ENCODE measurements at regions not wholly inside any gene's neighbourhood (a gene's known extent, or its start where the extent isn't known, plus 50 kb on each side); places are given as distances from the start of the nearest gene placed in this dataset.

- no peaks in the 10 kb centered on the region for H3K9me3 Mint-ChIP-seq
- H3K27ac Mint-ChIP-seq (ENCODE audit: low read depth) = no peak overlapping the region
- H3K27me3 Mint-ChIP-seq = peaks cover 30% of the 10 kb centered on the region
- no peaks in the 10 kb centered on the region for H3K4me1 Mint-ChIP-seq
- no peak overlapping the region for H3K4me3 Mint-ChIP-seq
- H3K36me3 Mint-ChIP-seq (ENCODE audit: insufficient read depth) = no peaks in the 10 kb centered on the region
- DNase-seq (ENCODE audit: low spot score in 2 of 2) (no peak), ATAC-seq (replicated peaks; ENCODE audit: extremely low read depth, poor library complexity, severe bottlenecking) (no peak)
Observed at GRCh38 chr20:63133481-63134091, 82.3 kb downstream of the YTHDF1 start.

- H3K27ac Mint-ChIP-seq (ENCODE audit: low read depth) = no peak overlapping the region
- H3K4me1 Mint-ChIP-seq = no peaks in the 10 kb centered on the region
- DNase-seq (ENCODE audit: low spot score in 2 of 2) (no peak), ATAC-seq (replicated peaks; ENCODE audit: extremely low read depth, poor library complexity, severe bottlenecking) (no peak)
- H3K27me3 Mint-ChIP-seq = peaks cover 23% of the 10 kb centered on the region
- no peak overlapping the region for H3K4me3 Mint-ChIP-seq
- no peaks in the 10 kb centered on the region for H3K36me3 Mint-ChIP-seq (ENCODE audit: insufficient read depth)
- H3K9me3 Mint-ChIP-seq = no peaks in the 10 kb centered on the region
Observed at GRCh38 chr20:63132715-63133471, 83.0 kb downstream of the YTHDF1 start.

GRCh38 chr20:63132131-63132714 lies 83.7 kb downstream of the YTHDF1 start:
- ATAC-seq (replicated peaks; ENCODE audit: extremely low read depth, poor library complexity, severe bottlenecking) (no peak), DNase-seq (ENCODE audit: low spot score in 2 of 2) (no peak)
- Mint-ChIP-seq H3K36me3 (ENCODE audit: insufficient read depth) (no peaks in the 10 kb centered on the region), H3K27ac (ENCODE audit: low read depth) (no peak overlapping the region), H3K4me3 (no peak overlapping the region), H3K4me1 (no peaks in the 10 kb centered on the region), H3K9me3 (no peaks in the 10 kb centered on the region), H3K27me3 (peaks cover 17% of the 10 kb centered on the region)

GRCh38 chr20:63130658-63131577 lies 85.0 kb downstream of the YTHDF1 start:
- peaks cover 18% of the 10 kb centered on the region for H3K27me3 Mint-ChIP-seq
- DNase-seq (ENCODE audit: low spot score in 2 of 2) = no peak

GRCh38 chr20:63129991-63130657 lies 85.8 kb downstream of the YTHDF1 start:
- H3K4me1 Mint-ChIP-seq = no peaks in the 10 kb centered on the region

More at GRCh38 chr20:63130658-63131577, 85.0 kb downstream of the YTHDF1 start:
- Mint-ChIP-seq H3K36me3 (ENCODE audit: insufficient read depth) (no peaks in the 10 kb centered on the region), H3K9me3 (no peaks in the 10 kb centered on the region), H3K27ac (ENCODE audit: low read depth) (no peak overlapping the region), H3K4me1 (no peaks in the 10 kb centered on the region), H3K4me3 (no peak overlapping the region)
- no peak for ATAC-seq (replicated peaks; ENCODE audit: extremely low read depth, poor library complexity, severe bottlenecking)

GRCh38 chr20:63129376-63129965 lies 86.5 kb downstream of the YTHDF1 start:
- no peak overlapping the region for H3K4me3 Mint-ChIP-seq

More at GRCh38 chr20:63129991-63130657, 85.8 kb downstream of the YTHDF1 start:
- no peak overlapping the region for H3K4me3 Mint-ChIP-seq
- DNase-seq (ENCODE audit: low spot score in 2 of 2) (no peak), ATAC-seq (replicated peaks; ENCODE audit: extremely low read depth, poor library complexity, severe bottlenecking) (no peak)
- no peak overlapping the region for H3K27ac Mint-ChIP-seq (ENCODE audit: low read depth)
- H3K27me3 Mint-ChIP-seq = peaks cover 26% of the 10 kb centered on the region
- H3K9me3 Mint-ChIP-seq = no peaks in the 10 kb centered on the region
- no peaks in the 10 kb centered on the region for H3K36me3 Mint-ChIP-seq (ENCODE audit: insufficient read depth)

GRCh38 chr20:63128956-63129355 lies 87.0 kb downstream of the YTHDF1 start:
- no peaks in the 10 kb centered on the region for H3K4me1 Mint-ChIP-seq
- no peaks in the 10 kb centered on the region for H3K36me3 Mint-ChIP-seq (ENCODE audit: insufficient read depth)
- H3K27me3 Mint-ChIP-seq = peaks cover 37% of the 10 kb centered on the region
- no peak for ATAC-seq (replicated peaks; ENCODE audit: extremely low read depth, poor library complexity, severe bottlenecking)
- H3K27ac Mint-ChIP-seq (ENCODE audit: low read depth) = no peak overlapping the region
- DNase-seq (ENCODE audit: low spot score in 2 of 2) = no peak
- H3K4me3 Mint-ChIP-seq = no peak overlapping the region
- H3K9me3 Mint-ChIP-seq = no peaks in the 10 kb centered on the region

More at GRCh38 chr20:63129376-63129965, 86.5 kb downstream of the YTHDF1 start:
- Mint-ChIP-seq H3K4me1 (no peaks in the 10 kb centered on the region), H3K9me3 (no peaks in the 10 kb centered on the region), H3K36me3 (ENCODE audit: insufficient read depth) (no peaks in the 10 kb centered on the region), H3K27ac (ENCODE audit: low read depth) (no peak overlapping the region), H3K27me3 (peaks cover 32% of the 10 kb centered on the region)
- DNase-seq (ENCODE audit: low spot score in 2 of 2) (no peak), ATAC-seq (replicated peaks; ENCODE audit: extremely low read depth, poor library complexity, severe bottlenecking) (no peak)

GRCh38 chr20:63128367-63128766 lies 87.6 kb downstream of the YTHDF1 start:
- no peaks in the 10 kb centered on the region for H3K4me1 Mint-ChIP-seq
- no peaks in the 10 kb centered on the region for H3K9me3 Mint-ChIP-seq
- DNase-seq (ENCODE audit: low spot score in 2 of 2) = no peak
- ATAC-seq (replicated peaks; ENCODE audit: extremely low read depth, poor library complexity, severe bottlenecking) = no peak
- H3K27me3 Mint-ChIP-seq = peaks cover 39% of the 10 kb centered on the region
- no peaks in the 10 kb centered on the region for H3K36me3 Mint-ChIP-seq (ENCODE audit: insufficient read depth)
- no peak overlapping the region for H3K27ac Mint-ChIP-seq (ENCODE audit: low read depth)
- no peak overlapping the region for H3K4me3 Mint-ChIP-seq

- no peak overlapping the region for H3K4me3 Mint-ChIP-seq
- no peaks in the 10 kb centered on the region for H3K9me3 Mint-ChIP-seq
- no peak for DNase-seq (ENCODE audit: low spot score in 2 of 2)
- no peak overlapping the region for H3K27ac Mint-ChIP-seq (ENCODE audit: low read depth)
- H3K36me3 Mint-ChIP-seq (ENCODE audit: insufficient read depth) = no peaks in the 10 kb centered on the region
- H3K27me3 Mint-ChIP-seq = peaks cover 39% of the 10 kb centered on the region
- ATAC-seq (replicated peaks; ENCODE audit: extremely low read depth, poor library complexity, severe bottlenecking) = no peak
- H3K4me1 Mint-ChIP-seq = no peaks in the 10 kb centered on the region
Observed at GRCh38 chr20:63127700-63128364, 88.1 kb downstream of the YTHDF1 start.

- Mint-ChIP-seq H3K4me3 (no peak overlapping the region), H3K4me1 (no peaks in the 10 kb centered on the region)
Observed at GRCh38 chr20:63126876-63127699, 88.8 kb downstream of the YTHDF1 start.

More at GRCh38 chr20:63126876-63127699, 88.8 kb downstream of the YTHDF1 start:
- no peaks in the 10 kb centered on the region for H3K36me3 Mint-ChIP-seq (ENCODE audit: insufficient read depth)
- H3K27ac Mint-ChIP-seq (ENCODE audit: low read depth) = no peak overlapping the region
- ATAC-seq (replicated peaks; ENCODE audit: extremely low read depth, poor library complexity, severe bottlenecking) (no peak), DNase-seq (ENCODE audit: low spot score in 2 of 2) (no peak)
- H3K9me3 Mint-ChIP-seq = no peaks in the 10 kb centered on the region
- peaks cover 35% of the 10 kb centered on the region for H3K27me3 Mint-ChIP-seq
